GM18909 (cell line): ENCODE measurements at regions not wholly inside any gene's neighbourhood (a gene's known extent, or its start where the extent isn't known, plus 50 kb on each side); places are given as distances from the start of the nearest gene placed in this dataset.

Experiments
- ATAC-seq: cut with Tn5 transposase; IDR thresholded peaks from one replicate; pipeline ENCODE4 v1.9.1; 2021; ENCODE audit warnings: mild to moderate bottlenecking; ENCODE audit not compliant: unreplicated experiment, poor library complexity

DNA sequence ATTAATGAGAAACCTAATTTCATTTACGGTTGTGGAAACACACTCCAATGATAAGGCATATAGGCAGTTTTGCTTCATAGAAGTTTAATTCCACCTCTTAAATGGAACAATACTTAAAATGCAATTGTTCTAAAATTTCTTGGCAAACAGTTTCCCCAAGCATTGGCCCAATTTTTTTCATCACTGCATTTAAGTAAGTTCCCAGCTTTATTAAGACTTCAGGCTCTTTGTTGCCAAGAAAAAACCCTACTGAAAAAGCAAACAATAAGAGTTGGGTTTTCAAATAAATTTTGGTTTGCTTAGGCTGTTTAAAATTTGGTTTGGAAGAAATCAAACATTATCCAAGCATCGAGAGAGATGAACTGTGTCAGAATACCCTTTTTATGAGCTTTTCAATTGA is 690.9 kb upstream of the NRSN1 start:
- ATAC-seq: no peak

DNA sequence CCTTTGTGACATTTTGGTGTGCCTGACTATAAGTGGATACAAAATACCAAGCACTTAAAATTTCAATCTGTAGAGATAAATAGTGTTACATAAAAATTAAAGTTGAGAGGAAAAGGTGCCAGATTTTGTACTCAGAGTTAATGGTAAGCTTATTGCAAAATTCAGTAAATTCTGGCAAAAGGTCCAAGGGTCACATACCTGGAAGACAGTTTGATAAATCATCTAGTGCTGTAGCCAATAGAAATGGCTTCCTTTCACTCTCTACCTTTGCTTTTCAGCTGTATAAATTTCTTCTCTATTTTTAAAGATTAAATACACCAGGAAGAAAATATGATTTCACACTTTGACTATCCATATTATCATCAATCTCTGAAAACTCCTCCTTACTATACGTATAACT is 690.2 kb upstream of the NRSN1 start:
- no peak for ATAC-seq

DNA sequence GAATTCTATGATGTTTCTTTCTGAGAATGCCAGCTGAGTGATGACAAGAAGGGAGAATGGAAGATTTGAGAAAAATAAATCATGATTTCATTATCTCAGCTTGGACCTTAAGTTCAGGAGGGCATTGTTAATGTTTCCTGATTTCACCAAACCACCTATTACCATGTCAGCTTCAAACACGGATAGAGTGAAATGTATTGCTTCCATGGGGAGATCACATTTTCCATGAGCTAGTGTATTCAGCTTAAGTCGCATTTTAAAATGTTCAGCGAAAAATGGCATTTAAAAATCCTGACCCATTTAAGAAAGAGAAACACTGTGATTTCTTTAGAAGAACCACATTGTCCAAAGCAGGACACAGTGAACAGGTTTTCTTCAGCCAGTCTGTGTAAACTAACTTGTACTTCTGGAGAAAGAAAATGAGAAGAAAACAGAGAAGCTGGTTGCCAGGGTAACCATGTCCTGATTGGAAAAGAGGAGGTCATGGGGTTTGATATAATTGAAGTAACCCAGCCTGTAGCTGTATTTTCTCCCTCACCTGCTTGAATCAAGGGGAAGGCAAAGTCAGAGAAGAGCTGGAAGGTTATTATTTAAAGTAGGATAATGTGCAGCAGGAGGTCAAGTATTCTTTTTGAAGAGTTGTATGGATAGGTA is 684.1 kb upstream of the NRSN1 start:
- no peak for ATAC-seq

- no peak for ATAC-seq
Observed at GRCh38 chr6:23445157-23445710, 680.8 kb upstream of the NRSN1 start.

GRCh38 chr6:23446469-23446967 is 679.5 kb upstream of the NRSN1 start:
- no peak for ATAC-seq

DNA sequence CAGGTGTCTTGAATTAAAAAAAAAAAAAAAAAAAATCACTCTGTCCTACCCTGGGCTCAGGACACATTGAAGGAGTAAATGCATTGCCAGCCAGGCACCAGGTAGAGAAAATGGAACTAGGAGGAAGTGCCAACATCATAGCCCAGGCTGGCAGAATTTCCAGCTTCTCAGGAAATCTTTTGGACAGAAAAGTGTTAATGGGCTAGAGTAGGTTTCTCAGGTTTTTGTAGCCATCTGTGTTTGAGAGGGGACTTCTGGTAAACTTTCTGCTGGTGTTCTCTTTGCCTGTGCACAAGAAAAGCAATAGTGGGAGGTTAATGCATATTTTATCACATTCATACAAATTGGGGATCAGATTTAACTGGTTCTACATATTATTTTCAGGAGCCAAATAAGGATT is 678.3 kb upstream of the NRSN1 start:
- ATAC-seq: no peak

- no peak for ATAC-seq
Observed at GRCh38 chr6:23448281-23448680, 677.7 kb upstream of the NRSN1 start.

DNA sequence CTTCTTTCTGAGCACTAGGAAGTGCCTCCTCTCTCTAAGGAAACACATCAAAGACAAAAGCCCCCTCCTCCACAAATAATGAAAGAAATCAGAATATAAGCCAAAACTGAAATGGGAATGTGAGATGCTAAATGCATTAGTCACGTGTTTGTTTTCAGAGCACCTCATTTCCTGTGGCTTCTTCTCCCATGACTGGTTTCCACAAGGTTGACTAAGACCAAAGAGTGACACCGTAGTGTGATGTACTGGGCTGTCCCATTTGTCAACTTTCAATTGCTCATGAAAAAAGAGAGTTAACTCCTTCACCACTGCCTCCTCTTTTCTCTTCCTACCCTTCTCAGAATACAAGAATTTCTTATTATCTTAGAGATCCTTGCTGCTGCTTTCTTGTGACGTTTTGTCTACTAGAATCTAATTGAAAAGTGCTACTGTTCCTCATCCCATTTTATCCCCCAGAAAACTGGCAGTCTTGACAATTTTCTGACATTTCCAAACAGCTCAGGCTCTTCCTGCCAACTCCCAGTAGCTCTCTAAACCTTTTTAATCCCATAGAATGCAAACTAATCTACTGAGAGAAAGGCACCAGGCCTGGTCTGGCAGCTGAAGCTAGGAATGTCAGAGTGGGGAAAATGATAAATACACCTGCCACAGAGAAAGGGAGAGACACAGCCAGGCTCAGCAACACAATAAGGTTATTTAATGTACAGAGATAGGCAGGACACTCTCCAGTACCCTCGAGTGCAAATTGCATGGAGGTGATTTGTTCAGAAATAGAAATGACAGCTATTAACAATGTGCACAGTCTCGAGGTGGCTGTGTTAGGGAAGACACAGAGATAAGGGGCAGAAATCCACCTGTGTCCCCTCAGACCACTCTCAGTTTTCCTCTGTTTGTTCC is 671.7 kb upstream of the NRSN1 start:
- no peak for ATAC-seq

DNA sequence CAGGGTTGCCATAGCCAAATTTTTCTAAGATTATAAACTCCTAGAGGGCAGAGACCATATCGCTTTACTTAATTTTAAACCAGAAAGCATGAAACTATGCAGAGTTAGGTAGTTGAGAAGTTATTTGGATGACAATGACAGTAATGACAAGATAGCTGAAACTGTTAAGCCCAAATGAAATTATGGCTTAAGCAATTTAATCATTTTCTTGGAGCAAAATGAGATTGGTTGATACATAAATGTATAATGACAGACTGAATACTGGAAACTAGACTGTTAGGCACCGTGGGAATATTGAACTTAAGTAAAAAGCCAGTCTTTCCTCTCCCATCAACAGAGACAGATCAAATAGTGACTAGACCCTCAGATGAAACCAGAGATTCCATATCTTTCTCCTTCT is 670.3 kb upstream of the NRSN1 start:
- no peak for ATAC-seq

GRCh38 chr6:23456396-23456795 is 669.6 kb upstream of the NRSN1 start:
- ATAC-seq: no peak

- no peak for ATAC-seq
Observed at GRCh38 chr6:23457321-23457720, 668.7 kb upstream of the NRSN1 start.

DNA sequence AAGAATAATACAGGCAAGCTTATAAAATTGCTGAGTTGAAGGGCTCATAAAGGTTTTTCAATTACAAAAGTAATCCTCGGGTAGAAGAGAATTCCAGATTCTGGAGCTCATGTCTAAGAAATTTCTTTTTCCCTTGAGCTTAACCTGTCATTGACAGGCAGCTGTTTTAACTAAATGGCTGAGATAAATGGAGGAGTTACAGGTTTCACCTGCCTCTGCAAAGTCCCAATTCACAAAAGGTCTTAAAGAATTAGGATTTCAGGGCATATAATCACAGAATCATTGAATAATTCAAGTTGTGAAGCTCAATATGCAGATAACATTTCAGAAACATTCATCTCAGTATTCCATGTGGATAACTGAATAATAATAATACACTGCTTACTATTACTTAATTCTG is 660.1 kb upstream of the NRSN1 start:
- ATAC-seq: no peak

- ATAC-seq: no peak
Observed at GRCh38 chr6:23477586-23477985, 648.4 kb upstream of the NRSN1 start.

DNA sequence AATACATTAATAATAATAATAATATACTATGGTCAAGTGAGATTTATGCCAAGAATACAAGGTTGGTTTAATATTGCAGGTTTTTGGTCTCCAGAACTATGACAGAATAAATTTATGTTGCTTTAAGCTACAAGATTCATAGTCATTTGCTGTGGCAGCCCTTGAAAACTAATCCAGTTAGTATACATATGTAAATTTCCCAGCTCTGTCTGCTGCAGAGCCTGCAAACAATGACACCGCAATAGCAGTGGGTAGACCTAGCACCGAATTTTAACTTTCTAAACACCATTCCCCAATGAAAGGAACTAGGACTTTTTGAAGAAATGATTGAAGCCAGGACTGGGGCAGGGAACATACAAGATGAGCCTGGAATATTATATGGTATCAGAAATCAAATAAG is 647.7 kb upstream of the NRSN1 start:
- no peak for ATAC-seq

DNA sequence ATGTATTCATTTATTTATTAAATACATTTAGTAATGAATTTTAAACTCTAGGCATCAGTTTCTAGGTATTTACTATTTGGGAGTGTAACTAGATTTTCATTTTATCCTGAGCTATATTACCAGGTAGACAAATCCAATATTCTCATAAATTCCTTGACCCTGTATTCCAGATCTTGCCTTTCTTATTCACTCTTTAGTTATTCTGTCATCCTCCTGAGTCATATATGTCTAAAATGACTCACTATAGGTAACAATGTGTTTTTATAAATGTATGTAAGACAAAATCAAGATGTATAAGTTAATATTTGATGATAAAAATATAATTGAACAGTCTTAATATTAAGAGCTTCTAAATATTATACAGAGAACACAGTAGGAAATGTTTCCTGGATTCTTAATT is 642.1 kb upstream of the NRSN1 start:
- ATAC-seq: no peak

GRCh38 chr6:23494367-23494766 is 631.6 kb upstream of the NRSN1 start:
- ATAC-seq: no peak

- ATAC-seq: no peak
Observed at GRCh38 chr6:23498013-23498412, 628.0 kb upstream of the NRSN1 start.

- ATAC-seq: no peak
Observed at GRCh38 chr6:23499549-23499948, 626.5 kb upstream of the NRSN1 start.

GRCh38 chr6:23503173-23503572 is 622.8 kb upstream of the NRSN1 start:
- no peak for ATAC-seq

- no peak for ATAC-seq
Observed at GRCh38 chr6:23505026-23505425, 621.0 kb upstream of the NRSN1 start.

DNA sequence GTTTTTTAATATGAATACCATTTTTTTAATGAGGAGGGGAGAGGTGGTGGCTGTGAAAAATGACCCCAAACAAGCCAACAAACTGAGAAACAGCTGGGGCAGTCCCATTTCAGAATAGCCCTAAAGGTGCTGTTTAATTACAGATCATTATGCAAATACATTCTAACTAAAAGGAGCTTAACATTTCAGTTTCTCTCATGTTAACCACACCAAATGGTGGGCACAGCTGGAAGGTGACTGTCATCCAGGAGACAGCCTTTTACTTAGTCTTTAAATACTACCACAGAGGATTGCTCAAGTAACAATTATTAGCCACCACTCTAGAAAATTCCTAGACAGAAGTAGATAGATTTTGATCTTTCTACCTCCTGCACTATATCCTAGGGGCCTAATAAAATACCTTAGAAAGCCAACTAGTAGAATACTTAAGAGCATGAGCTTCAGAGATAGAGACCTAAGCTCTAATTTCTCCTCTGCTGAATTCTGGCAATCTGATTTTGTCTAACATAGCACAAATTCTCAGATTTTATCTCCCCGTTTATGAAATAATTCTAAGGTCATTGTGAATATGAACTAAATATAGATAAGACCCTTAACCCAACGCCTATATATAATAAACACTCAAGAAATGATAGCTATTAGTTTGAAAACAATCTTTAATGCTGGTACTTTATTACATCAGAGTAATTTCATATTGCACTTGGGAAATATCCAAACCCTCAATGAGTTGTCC is 615.1 kb upstream of the NRSN1 start:
- no peak for ATAC-seq
